GM12874 (cell line): ENCODE measurements at regions not wholly inside any gene's neighbourhood (a gene's known extent, or its start where the extent isn't known, plus 50 kb on each side); places are given as distances from the start of the nearest gene placed in this dataset.

Experiments
- CTCF ChIP-seq: IDR thresholded peaks from 2 replicates; pipeline ENCODE4 v1.5.1; 2011; ENCODE audit warnings: low read depth, mild to moderate bottlenecking, control low read depth, low read length, moderate library complexity; ENCODE audit not compliant: insufficient read depth

GRCh38 chr2:220046507-220046906, 419.1 kb downstream of the SLC4A3 start:
- no peak for TF ChIP-seq CTCF

GRCh38 chr2:220051716-220052115, 424.3 kb downstream of the SLC4A3 start:
- no peak for TF ChIP-seq CTCF

GRCh38 chr2:220053919-220054318, 426.5 kb downstream of the SLC4A3 start:
- TF ChIP-seq CTCF, result no peak

GRCh38 chr2:220057391-220057790, 430.0 kb downstream of the SLC4A3 start:
- TF ChIP-seq CTCF, result no peak

- no peak for TF ChIP-seq CTCF
Observed at GRCh38 chr2:220057916-220058315, 430.5 kb downstream of the SLC4A3 start.

- no peak for TF ChIP-seq CTCF
Observed at GRCh38 chr2:220064111-220065030, 436.9 kb downstream of the SLC4A3 start.

- TF ChIP-seq CTCF, result no peak
Observed at GRCh38 chr2:220065581-220065980, 438.2 kb downstream of the SLC4A3 start.
